ENCODE measurements at regions not wholly inside any gene's neighbourhood (a gene's known extent, or its start where the extent isn't known, plus 50 kb on each side); places are given as distances from the start of the nearest gene placed in this dataset.

GRCh38 chr1:22373252-22373651 is 78.4 kb upstream of the ZBTB40 start:
- H3K27ac ChIP-seq (ENCODE audit: low read depth, low read length) = no peak overlapping the region
- no peaks in the 10 kb centered on the region for H3F3A ChIP-seq (ENCODE audit: control insufficient read depth, insufficient read depth)
- no peaks in the 10 kb centered on the region for H3K79me2 ChIP-seq (ENCODE audit: control insufficient read depth, low read length)
- H3K4me3 ChIP-seq (ENCODE audit: low read length) = no peak overlapping the region
- H4K20me1 ChIP-seq (ENCODE audit: control insufficient read depth, insufficient read depth, low read depth, low read length) = no peaks in the 10 kb centered on the region
- no peaks in the 10 kb centered on the region for H3K9me2 ChIP-seq (replicated peaks; ENCODE audit: control insufficient read depth, low read length)
- 0 out of 2 replicates have a peak, but pooled peaks cover 6% of the 10 kb centered on the region for H3K27me3 ChIP-seq (ENCODE audit: control insufficient read depth, low read length)
- no peak for TF ChIP-seq EZH2phosphoT487 (IDR thresholded peaks at IDR 0.05; ENCODE audit: borderline replicate concordance, low read length)
- TF ChIP-seq, protein P1, sequence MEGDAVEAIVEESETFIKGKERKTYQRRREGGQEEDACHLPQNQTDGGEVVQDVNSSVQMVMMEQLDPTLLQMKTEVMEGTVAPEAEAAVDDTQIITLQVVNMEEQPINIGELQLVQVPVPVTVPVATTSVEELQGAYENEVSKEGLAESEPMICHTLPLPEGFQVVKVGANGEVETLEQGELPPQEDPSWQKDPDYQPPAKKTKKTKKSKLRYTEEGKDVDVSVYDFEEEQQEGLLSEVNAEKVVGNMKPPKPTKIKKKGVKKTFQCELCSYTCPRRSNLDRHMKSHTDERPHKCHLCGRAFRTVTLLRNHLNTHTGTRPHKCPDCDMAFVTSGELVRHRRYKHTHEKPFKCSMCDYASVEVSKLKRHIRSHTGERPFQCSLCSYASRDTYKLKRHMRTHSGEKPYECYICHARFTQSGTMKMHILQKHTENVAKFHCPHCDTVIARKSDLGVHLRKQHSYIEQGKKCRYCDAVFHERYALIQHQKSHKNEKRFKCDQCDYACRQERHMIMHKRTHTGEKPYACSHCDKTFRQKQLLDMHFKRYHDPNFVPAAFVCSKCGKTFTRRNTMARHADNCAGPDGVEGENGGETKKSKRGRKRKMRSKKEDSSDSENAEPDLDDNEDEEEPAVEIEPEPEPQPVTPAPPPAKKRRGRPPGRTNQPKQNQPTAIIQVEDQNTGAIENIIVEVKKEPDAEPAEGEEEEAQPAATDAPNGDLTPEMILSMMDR (IDR thresholded peaks at IDR 0.05; ENCODE audit: low read depth, low read length, poor library complexity, severe bottlenecking) = no peak
- no peak overlapping the region for H3K4me2 ChIP-seq (ENCODE audit: low read length)
- H3K9me3 ChIP-seq (ENCODE audit: control insufficient read depth, insufficient read depth, low read length) = no peaks in the 10 kb centered on the region
- no peaks in the 10 kb centered on the region for H3K4me1 ChIP-seq (ENCODE audit: control insufficient read depth, low read length)
- H3K36me3 ChIP-seq (ENCODE audit: control insufficient read depth, low read length) = no peaks in the 10 kb centered on the region

DNA sequence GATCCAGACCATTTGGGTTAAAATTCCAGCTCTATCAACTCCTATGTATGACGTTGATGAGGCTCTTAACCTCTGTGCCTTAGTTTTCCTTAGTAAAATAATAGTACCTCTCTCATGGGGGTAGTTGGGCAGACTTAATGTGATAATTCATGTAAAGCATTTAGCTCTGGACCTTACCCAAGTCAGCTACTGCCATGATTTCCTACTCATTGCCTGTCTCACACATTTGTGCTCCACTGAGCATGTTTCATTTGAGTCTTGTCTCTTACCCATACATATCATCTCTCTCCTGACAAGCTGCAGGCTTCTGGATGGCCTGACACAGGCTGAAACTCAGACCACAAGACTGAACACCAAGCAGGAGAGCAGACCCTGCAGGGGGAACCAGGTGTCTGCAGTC is 77.7 kb upstream of the ZBTB40 start:
- Histone ChIP-seq H3K9me2 (replicated peaks; ENCODE audit: control insufficient read depth, low read length) (no peaks in the 10 kb centered on the region), H3K27ac (ENCODE audit: low read depth, low read length) (no peak overlapping the region), H3K4me1 (ENCODE audit: control insufficient read depth, low read length) (no peaks in the 10 kb centered on the region), H3K79me2 (ENCODE audit: control insufficient read depth, low read length) (no peaks in the 10 kb centered on the region), H3F3A (ENCODE audit: control insufficient read depth, insufficient read depth) (no peaks in the 10 kb centered on the region), H3K9me3 (ENCODE audit: control insufficient read depth, insufficient read depth, low read length) (no peaks in the 10 kb centered on the region), H4K20me1 (ENCODE audit: control insufficient read depth, insufficient read depth, low read depth, low read length) (no peaks in the 10 kb centered on the region), H3K36me3 (ENCODE audit: control insufficient read depth, low read length) (no peaks in the 10 kb centered on the region), H3K4me2 (ENCODE audit: low read length) (no peak overlapping the region), H3K27me3 (ENCODE audit: control insufficient read depth, low read length) (0 out of 2 replicates have a peak, but pooled peaks cover 4% of the 10 kb centered on the region), H3K4me3 (ENCODE audit: low read length) (no peak overlapping the region)
- no peak for TF ChIP-seq EZH2phosphoT487 (IDR thresholded peaks at IDR 0.05; ENCODE audit: borderline replicate concordance, low read length)
- TF ChIP-seq, protein P1 (IDR thresholded peaks at IDR 0.05; ENCODE audit: low read depth, low read length, poor library complexity, severe bottlenecking) = no peak

DNA sequence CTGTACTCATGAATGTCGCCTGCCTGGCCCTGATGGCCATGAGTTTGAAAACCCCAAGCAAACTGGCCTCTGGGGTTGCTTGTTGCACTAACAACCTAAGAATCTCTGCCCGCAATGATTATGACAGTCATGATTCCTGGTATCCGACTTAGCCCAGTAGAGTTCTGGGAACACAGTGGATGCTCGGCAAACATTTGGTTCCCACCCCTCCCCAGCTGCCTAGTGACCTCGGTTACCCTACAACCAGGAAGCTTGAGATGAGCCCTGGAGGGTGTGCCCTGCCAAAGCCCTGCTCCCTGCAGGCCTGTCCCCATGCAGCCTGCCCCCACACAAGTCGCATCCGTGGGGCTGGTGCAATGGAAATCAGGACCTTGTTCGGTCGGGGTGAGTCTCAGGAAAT is 76.0 kb upstream of the ZBTB40 start:
- H3K79me2 ChIP-seq (ENCODE audit: control insufficient read depth, low read length) = no peaks in the 10 kb centered on the region
- H3K4me3 ChIP-seq (ENCODE audit: low read length) = no peak overlapping the region
- H3K4me2 ChIP-seq (ENCODE audit: low read length) = no peak overlapping the region
- H3K9me2 ChIP-seq (replicated peaks; ENCODE audit: control insufficient read depth, low read length) = no peaks in the 10 kb centered on the region
- no peaks in the 10 kb centered on the region for H3K4me1 ChIP-seq (ENCODE audit: control insufficient read depth, low read length)
- no peaks in the 10 kb centered on the region for H3F3A ChIP-seq (ENCODE audit: control insufficient read depth, insufficient read depth)
- no peaks in the 10 kb centered on the region for H3K27me3 ChIP-seq (ENCODE audit: control insufficient read depth, low read length)
- no peak overlapping the region for H3K27ac ChIP-seq (ENCODE audit: low read depth, low read length)
- H4K20me1 ChIP-seq (ENCODE audit: control insufficient read depth, insufficient read depth, low read depth, low read length) = no peaks in the 10 kb centered on the region
- no peaks in the 10 kb centered on the region for H3K9me3 ChIP-seq (ENCODE audit: control insufficient read depth, insufficient read depth, low read length)
- no peak for TF ChIP-seq EZH2phosphoT487 (IDR thresholded peaks at IDR 0.05; ENCODE audit: borderline replicate concordance, low read length)
- TF ChIP-seq, protein P1 (IDR thresholded peaks at IDR 0.05; ENCODE audit: low read depth, low read length, poor library complexity, severe bottlenecking) = no peak
- no peaks in the 10 kb centered on the region for H3K36me3 ChIP-seq (ENCODE audit: control insufficient read depth, low read length)

DNA sequence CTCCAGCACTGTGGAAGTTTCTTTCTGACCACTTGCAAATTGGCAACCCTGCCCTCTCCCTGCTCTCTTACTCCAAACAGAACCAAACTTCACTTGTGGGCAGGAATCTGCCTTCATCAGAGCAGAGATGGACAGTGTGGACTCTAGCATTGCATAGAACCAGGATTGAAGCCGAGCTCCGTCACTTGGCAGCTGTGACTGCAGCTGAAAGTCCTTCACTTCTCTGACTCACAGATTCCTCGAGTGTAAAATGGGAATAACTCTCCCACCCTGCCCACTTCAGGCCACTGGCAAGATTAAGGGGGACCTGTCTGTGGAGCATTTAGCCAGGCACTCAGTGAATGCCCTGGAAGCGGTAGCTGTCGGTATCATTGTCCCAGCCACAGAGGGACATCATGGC is 75.7 kb upstream of the ZBTB40 start:
- no peak for TF ChIP-seq EZH2phosphoT487 (IDR thresholded peaks at IDR 0.05; ENCODE audit: borderline replicate concordance, low read length)
- TF ChIP-seq, protein P1 (IDR thresholded peaks at IDR 0.05; ENCODE audit: low read depth, low read length, poor library complexity, severe bottlenecking) = no peak
- no peak overlapping the region for H3K4me3 ChIP-seq (ENCODE audit: low read length)
- no peak overlapping the region for H3K4me2 ChIP-seq (ENCODE audit: low read length)

More for the DNA sequence above, 75.7 kb upstream of the ZBTB40 start:
- Histone ChIP-seq H3K27me3 (ENCODE audit: control insufficient read depth, low read length) (no peaks in the 10 kb centered on the region), H3K4me1 (ENCODE audit: control insufficient read depth, low read length) (no peaks in the 10 kb centered on the region), H3F3A (ENCODE audit: control insufficient read depth, insufficient read depth) (no peaks in the 10 kb centered on the region), H4K20me1 (ENCODE audit: control insufficient read depth, insufficient read depth, low read depth, low read length) (no peaks in the 10 kb centered on the region), H3K79me2 (ENCODE audit: control insufficient read depth, low read length) (no peaks in the 10 kb centered on the region), H3K9me3 (ENCODE audit: control insufficient read depth, insufficient read depth, low read length) (no peaks in the 10 kb centered on the region), H3K36me3 (ENCODE audit: control insufficient read depth, low read length) (no peaks in the 10 kb centered on the region), H3K27ac (ENCODE audit: low read depth, low read length) (no peak overlapping the region), H3K9me2 (replicated peaks; ENCODE audit: control insufficient read depth, low read length) (no peaks in the 10 kb centered on the region)
